Stimulated activated CD4-positive, alpha-beta T cell treated with anti-CD3 and anti-CD28 coated beads, Interleukin-2, amount 100 ng/mL, for 4 hours (primary cell): ENCODE measurements at regions not wholly inside any gene's neighbourhood (a gene's known extent, or its start where the extent isn't known, plus 50 kb on each side); places are given as distances from the start of the nearest gene placed in this dataset.

Experiments used
- DNase-seq: peaks from one replicate; pipeline ENCODE4 v3.0.0-alpha.2; 2020; ENCODE audit warnings: low read depth

- no peak for DNase-seq
Measured at GRCh38 chr2:226680719-226681118, 118.9 kb downstream of the IRS1 start.

- no peak for DNase-seq
Measured at GRCh38 chr2:226679389-226680065, 120.1 kb downstream of the IRS1 start.

DNA sequence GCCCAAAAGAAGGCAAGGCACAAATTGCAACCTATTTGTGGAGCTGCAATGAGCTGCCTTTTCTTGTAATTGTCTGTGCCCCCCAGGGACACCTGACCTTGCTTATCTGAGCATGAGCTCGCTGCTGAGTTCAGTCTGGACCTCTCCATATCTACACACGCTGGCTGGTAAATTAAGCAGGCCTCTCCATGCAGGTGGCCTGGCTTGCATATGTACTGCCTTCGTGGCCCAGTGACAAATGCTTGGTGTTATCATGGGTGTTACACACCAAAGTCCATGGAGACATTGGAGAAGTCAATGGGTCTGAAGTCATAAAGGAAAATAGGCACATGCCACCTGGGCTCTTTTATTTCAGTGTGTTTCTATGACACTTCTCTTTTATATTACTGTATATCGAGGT lies 121.2 kb downstream of the IRS1 start:
- DNase-seq: no peak

GRCh38 chr2:226677080-226677479 lies 122.5 kb downstream of the IRS1 start:
- DNase-seq: no peak

DNA sequence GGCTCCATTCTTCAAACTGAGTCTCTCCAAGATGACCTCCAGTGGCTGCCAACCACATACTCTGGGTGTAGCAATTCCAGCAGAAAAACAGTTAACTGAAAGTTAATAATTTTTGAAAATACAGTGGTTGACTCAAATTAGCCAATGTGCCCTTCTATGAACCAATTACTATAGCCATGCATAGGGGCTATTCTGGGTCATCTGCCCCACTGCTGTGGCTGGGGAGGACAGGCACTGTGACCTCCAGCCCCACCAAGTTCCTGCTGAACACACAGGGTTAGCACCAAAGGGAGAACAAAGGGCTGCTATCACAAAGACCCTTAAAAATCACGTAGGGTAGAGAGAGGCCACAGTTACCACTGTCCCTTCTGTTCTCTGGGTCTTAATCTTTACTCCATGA lies 123.0 kb downstream of the IRS1 start:
- DNase-seq: no peak

DNA sequence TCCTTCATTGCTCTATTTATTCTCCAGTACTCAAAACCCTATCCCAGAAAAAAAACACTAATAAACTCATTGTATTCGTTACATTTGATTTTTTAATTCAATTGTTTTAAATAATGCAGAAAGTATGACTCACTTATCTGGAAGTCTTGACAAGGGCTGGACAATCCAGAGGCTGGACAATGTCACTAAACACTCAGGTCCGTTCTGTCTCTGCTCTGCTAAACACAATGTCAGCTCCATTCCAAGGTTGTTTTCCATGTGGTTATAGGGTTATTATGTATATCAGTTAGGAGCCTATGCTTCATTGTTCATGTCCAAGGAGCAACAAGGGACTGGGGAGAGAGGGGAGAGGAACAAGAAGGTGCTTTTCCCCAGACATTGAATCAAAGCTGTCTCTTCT lies 125.5 kb downstream of the IRS1 start:
- no peak for DNase-seq

DNA sequence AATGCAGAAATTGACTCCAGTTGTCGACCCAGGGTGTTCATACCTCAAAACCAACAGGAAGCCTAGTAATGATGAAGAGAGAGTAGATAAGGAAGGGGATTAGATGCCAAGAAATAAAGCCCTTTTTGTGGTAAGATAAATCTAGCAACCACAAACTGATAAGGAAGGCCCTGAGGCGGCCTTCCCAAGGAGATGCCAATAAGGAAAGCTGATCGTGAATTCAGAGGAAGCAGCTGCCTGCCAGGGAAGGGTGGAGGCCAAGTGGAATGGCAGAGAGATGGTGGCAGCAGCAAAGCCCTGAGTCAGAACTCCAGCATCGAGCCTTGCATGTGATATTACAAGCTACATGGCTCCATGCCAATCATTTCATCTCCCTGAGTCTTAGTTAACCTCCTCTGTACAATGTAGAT lies 126.3 kb downstream of the IRS1 start:
- DNase-seq: no peak

- DNase-seq: no peak
Measured at GRCh38 chr2:226671141-226671676, 128.4 kb downstream of the IRS1 start.

DNA sequence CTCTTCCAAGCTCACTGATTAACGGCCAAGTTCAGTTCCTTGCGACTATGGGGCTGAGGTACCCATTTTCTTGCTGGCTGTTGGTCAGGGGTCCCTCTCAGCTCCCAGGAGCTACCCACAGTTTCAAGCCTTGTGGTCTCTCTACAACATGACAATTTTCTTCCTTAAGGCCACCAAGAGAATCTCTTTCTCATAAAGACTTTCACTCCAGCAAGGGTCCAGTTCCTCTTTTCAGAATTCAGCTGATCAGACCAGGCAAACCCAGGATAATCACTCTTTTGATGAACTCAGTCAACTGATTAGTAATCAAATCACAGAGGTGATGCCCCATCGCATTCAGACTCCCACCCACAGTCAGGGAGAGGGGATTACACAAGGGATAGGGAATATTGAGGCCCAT lies 129.7 kb downstream of the IRS1 start:
- DNase-seq: no peak

DNA sequence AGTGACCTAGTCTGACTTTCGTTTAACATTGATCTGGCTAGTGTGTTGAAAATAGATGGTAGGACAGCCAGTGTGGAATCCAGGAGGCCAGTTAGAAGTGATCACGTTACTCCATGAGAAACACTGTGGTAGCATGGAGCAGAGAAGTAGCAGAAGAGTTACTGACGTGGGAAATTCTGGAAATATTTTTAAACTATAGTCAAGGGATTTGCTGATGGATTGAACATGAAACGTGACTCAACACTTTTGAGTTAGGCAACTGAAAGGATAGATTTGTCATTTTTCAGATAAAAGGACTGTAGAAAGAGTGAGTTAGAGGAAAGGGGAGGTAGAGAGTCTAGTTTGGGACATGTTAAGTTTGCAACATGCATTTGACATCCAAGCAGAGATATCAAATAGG lies 130.4 kb downstream of the IRS1 start:
- DNase-seq: no peak

- no peak for DNase-seq
Measured at GRCh38 chr2:226667736-226668135, 131.9 kb downstream of the IRS1 start.

DNA sequence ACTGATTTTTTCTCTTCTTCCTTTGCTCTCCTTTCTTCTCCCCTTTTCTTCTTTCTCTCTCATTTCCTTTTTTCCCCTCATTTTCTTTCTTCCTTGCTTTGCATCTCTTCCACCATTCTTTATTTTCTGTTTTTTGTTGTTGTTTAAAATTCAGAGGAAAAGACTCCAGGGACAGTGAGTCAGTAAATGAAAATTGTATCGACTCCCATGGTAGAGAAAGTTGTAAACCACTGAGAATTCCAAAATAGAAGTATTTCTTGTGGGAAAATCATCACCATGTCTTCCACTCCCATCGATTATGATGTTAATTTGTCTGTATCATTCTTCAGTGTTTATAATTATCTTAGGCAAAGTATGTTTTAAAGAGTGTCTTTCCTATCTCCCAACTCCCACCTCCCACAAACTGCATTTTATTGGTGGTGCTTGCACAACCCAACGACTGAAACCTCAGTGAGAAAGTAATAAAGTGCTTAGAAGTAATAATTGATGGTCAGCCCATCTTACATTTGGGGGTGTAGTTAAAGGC lies 134.3 kb downstream of the IRS1 start:
- no peak for DNase-seq

DNA sequence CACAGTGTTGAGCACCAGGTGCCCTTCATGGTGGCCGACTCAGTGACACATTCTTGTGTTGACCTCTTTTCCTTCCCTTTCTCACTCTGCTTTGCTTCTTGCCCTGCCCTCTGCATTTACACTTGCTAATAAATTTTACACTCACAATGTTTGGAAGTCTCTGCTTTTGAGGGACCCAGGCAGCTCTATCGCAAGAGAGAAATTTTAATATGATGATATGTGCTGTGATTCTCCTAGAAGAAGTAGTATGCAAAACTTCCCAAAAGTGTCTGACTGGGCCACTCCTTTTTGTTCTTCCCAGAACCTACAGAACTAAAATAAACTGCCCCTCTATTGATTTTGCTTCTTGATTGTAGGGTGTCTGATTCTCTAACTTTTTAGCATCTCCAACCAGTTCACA lies 135.0 kb downstream of the IRS1 start:
- DNase-seq: no peak

DNA sequence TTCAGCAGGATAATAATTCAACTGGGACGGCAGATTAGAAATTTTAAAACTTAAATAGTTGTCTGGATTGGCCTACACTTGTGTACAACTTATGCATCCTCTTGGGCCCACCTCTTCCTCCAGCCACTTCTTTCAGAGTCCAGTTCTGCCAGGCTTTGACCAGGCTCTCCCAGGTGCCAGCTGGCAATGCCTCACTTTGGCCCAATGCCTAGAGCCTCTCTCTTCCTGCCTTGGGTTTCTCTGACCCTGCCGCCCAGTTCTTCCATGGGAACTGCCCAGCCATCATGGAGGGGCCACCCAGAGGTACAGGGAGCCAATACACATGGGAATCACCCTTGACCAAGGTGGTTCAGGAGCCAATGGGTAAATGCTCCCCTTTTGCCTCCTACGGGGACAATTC lies 135.5 kb downstream of the IRS1 start:
- no peak for DNase-seq

DNA sequence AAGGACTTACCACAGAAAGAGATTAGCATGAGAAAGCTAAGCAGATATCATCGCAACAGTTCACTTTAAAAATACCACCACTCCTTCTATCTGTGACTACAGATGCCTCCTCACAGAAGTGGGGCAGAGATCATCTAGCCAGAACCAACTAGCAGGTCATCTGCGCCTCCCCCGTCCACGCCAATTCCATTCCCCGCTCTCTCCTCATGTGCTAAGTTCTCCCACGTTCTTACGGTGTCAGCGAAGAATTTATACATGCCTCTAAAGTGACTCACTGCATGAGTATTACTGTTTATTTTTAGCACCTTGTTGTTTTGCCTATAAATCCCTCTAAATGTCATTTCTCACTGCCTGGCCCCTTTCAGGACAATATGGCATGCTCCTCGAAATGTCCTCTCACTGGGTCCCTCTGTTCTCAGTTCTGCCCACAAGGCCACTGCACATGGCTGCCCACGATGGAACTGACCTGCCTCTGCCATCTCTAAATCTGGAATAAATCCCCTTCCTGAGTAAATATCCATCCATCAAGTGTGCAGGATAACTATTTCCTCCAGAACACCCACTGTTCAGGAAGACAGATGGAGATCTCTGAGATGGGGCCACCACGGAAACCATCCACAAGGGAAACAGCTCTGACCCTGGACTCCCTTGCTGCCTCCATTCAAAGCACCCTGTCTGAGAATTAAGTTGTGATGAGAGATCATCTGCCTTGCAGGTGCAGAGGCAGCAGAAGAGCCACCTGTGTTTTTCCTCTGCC lies 137.7 kb downstream of the IRS1 start:
- DNase-seq: no peak

DNA sequence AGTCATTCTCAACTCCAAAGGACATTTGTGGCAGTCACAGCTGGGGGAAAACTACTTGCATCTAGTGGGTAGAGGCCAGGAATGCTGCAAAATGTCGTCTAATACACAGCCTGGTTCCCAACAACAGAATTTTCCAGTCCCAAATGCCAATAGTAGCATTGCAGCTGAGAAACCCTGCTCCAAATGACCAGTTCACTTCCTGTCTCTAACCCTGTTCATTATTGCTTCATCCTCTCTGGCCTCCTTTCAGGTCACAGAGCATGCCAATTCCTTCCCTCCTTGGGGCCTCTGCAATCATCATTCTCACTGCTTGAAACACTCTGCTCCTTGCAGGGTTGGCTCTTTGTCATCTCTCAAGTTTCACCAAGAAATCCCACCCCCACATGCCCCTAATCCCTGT lies 139.1 kb downstream of the IRS1 start:
- DNase-seq: no peak

DNA sequence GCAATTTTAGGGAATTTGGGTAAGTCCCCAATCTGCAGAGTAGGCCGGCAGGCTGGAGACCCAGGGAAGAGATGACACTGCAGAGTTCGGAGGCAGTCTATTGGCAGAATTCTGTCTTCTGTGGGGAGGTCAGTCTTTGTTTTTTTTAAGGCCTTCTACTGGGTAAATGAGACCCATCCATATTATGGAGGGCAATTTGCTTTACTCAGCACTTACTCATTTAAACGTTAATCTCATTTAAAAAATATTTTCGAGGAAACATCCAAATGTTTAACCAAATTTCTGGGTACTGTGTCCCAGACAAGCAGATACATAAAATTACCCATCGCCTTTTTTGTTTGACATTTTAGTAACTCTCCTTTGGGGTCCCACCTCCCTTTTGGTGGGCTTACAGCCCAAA lies 139.5 kb downstream of the IRS1 start:
- no peak for DNase-seq

- DNase-seq: no peak
Measured at GRCh38 chr2:226659410-226659809, 140.2 kb downstream of the IRS1 start.

DNA sequence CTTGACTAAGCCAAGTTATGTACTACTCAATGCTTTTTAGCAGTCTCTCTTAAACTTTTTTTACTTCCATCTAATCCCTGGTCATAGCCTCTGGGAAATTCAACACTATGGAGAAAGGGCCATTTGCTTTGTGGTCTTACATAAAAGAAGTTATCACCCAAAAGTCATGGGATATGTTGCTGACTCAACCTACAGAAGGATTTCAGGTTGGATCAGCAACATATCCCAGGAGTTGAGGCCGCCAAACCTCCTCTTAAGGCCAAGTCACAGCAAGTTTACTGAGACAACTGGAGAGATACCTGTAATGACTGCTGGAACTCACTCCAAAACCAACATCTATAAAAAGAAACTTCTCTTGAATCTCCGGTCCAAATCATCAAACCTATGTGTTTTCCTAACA lies 141.1 kb downstream of the IRS1 start:
- DNase-seq: no peak

DNA sequence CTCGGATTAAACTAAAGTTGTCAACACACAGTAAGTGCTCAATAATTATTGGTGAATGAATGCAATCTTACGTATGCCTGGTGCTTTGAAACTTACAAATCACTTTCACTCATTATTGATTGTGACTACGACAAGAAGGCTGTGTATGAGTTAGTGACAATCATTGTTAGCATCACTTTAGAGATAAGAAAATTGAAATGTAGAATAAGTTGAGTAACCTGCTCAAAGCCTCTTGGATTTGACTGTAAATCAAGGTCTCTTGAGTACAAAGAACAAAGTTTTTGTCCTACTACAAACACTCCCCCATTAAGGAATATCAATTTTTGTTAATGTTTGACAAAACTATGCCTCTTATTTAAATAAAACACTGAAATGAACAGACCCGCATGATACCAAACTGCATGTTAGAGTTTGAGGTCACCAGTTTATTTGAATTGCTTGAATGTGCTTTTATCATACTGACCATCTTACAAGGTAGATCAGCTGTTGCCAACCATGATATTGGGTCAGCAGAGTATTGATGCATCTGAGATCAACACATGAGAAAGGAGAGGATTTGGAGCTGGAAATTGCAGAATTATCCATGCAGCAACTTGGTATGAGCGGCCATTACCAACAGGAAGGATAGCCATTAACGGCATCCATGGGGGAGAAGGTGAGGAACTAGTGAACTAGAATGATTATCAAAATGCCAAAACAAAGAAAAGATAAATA lies 142.1 kb downstream of the IRS1 start:
- no peak for DNase-seq

- DNase-seq: no peak
Measured at GRCh38 chr2:226656367-226656766, 143.3 kb downstream of the IRS1 start.

DNA sequence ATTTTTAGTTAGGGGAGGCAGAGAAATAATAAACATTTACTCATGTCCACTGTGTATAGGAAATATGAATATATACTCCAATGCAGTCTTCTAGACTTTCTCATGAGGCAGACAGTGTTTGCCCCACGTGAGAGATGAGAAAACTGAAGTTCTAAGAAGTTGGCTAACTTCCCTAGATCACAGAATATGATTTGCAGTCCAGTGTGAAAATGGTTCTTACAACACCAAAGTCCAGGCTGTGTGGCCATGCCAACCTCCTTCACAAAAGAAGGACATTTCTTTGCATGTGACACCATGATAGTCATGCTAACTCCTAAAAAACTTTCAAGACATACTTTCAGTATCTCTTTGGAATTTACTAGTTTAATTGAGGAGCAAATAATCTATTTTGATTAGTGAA lies 143.7 kb downstream of the IRS1 start:
- DNase-seq: no peak
